Kidney (tissue), 13 donors: ENCODE measurements at regions not wholly inside any gene's neighbourhood (a gene's known extent, or its start where the extent isn't known, plus 50 kb on each side); places are given as distances from the start of the nearest gene placed in this dataset.
"Not testable (repeated sequence)": the region's sequence is repeated elsewhere in the genome, so short reads cannot be mapped to it uniquely, and the experiment has no call there.

Source experiments
- DNase-seq, 5 donors: peaks; one replicate each; pipeline ENCODE4 v3.0.0-alpha.2; 2013 to 2020
- FAIRE-seq: peaks from 2 replicates; lab custom pipeline; 2012; peaks lifted over from hg19 to GRCh38; lab: Jason Lieb, UNC
- H3K27ac ChIP-seq, 2 donors: one replicate each; pipeline ENCODE4 v1.7.0; 2013; ENCODE audit warnings: low read depth in 2 of 2, low read length in 2 of 2, inconsistent platforms in 1 of 2
- H3K27me3 ChIP-seq: one replicate; pipeline ENCODE4 v1.7.1; 2013; ENCODE audit warnings: low read length, inconsistent platforms; ENCODE audit not compliant: control insufficient read depth, insufficient read depth
- H3K36me3 ChIP-seq, 3 donors: one replicate each; pipeline versions ENCODE4 v1.7.0 to v1.7.1; 2013; ENCODE audit warnings: low read length in 3 of 3, control low read depth in 1 of 3, inconsistent platforms in 1 of 3; ENCODE audit not compliant: insufficient read depth in 3 of 3, control insufficient read depth in 2 of 3
- H3K4me1 ChIP-seq, 3 donors: one replicate each; pipeline versions ENCODE4 v1.7.0 to v1.7.1; 2013; ENCODE audit warnings: low read length in 3 of 3, inconsistent platforms in 1 of 3, low read depth in 1 of 3; ENCODE audit not compliant: control insufficient read depth in 2 of 3, insufficient read depth in 2 of 3
- H3K4me3 ChIP-seq, 3 donors: one replicate each; pipeline versions ENCODE4 v1.7.0 to v1.8.1; 2013; ENCODE audit warnings: low read length in 3 of 3, control low read depth in 1 of 3, inconsistent platforms in 1 of 3
- H3K9ac ChIP-seq, 3 donors: one replicate each; pipeline versions ENCODE4 v1.7.0 to v1.7.1; 2013; ENCODE audit warnings: low read length in 3 of 3, control low read depth in 1 of 3, inconsistent platforms in 1 of 3
- H3K9me3 ChIP-seq, 3 donors: one replicate each; pipeline versions ENCODE4 v1.7.0 to v1.7.1; 2013; ENCODE audit warnings: low read length in 3 of 3, control low read depth in 1 of 3, inconsistent platforms in 1 of 3; ENCODE audit not compliant: control insufficient read depth in 2 of 3, insufficient read depth in 1 of 3
- intact Hi-C: fragments of 100-400 bp; cut with DNase I; formaldehyde crosslinking; loops from one replicate; pipeline ENCODE4 v1.11.1; 2022
- TF ChIP-seq, protein P1 (sequence below): IDR thresholded peaks from 3 replicates; pipeline ENCODE4 v1.5.1; 2012; ENCODE audit warnings: mild to moderate bottlenecking, moderate library complexity, borderline replicate concordance; ENCODE audit not compliant: insufficient read depth; ENCODE audit errors: extremely low read depth
- donor health status: control.
- donor health status: control.
- donor health status: control.
- donor health status: control.
- donor health status: control.
- donor health status: DM: yes; HTN: yes; CAD: no.
- donor health status: Normal renal cell carcinoma (clear cell type).

DNA sequence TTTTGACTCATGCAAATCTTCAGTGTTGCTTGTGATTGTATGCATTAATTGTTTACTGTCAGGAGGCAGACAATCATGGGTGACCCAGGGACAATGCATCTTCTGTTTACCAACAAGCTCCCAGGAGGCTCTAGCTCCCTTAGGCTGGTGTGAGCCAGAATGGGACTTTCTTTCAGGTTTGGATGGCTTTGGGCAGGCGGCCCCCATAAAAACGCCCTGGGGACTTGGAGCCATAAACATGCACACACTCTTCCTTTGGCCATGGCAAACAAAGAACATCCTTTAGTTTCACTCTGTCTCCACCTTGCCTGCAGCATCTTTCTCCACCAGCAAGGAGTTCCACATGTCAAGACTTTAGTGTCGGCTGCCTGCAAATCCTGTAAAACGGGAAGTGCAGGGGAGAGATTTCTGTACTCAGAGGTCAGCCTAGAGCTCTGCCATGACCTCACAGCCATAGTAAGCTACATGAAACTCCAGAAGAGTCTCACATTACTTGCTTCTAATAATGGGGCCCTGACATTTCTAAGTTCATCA, 127.6 kb downstream of the MAP3K7 start:
- Histone ChIP-seq H3K4me1 (no peaks in the 10 kb centered on the region), H3K4me3 (no peak overlapping the region), H3K27ac (no peak overlapping the region), H3K9me3 (no peaks in the 10 kb centered on the region), H3K9ac (no peak overlapping the region), H3K27me3 (no peaks in the 10 kb centered on the region), H3K36me3 (no peaks in the 10 kb centered on the region)
- intact Hi-C loops, result no loop called here
- TF ChIP-seq, protein P1, sequence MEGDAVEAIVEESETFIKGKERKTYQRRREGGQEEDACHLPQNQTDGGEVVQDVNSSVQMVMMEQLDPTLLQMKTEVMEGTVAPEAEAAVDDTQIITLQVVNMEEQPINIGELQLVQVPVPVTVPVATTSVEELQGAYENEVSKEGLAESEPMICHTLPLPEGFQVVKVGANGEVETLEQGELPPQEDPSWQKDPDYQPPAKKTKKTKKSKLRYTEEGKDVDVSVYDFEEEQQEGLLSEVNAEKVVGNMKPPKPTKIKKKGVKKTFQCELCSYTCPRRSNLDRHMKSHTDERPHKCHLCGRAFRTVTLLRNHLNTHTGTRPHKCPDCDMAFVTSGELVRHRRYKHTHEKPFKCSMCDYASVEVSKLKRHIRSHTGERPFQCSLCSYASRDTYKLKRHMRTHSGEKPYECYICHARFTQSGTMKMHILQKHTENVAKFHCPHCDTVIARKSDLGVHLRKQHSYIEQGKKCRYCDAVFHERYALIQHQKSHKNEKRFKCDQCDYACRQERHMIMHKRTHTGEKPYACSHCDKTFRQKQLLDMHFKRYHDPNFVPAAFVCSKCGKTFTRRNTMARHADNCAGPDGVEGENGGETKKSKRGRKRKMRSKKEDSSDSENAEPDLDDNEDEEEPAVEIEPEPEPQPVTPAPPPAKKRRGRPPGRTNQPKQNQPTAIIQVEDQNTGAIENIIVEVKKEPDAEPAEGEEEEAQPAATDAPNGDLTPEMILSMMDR, result no peak
- FAIRE-seq, result no peak
- DNase-seq, result no peak

DNA sequence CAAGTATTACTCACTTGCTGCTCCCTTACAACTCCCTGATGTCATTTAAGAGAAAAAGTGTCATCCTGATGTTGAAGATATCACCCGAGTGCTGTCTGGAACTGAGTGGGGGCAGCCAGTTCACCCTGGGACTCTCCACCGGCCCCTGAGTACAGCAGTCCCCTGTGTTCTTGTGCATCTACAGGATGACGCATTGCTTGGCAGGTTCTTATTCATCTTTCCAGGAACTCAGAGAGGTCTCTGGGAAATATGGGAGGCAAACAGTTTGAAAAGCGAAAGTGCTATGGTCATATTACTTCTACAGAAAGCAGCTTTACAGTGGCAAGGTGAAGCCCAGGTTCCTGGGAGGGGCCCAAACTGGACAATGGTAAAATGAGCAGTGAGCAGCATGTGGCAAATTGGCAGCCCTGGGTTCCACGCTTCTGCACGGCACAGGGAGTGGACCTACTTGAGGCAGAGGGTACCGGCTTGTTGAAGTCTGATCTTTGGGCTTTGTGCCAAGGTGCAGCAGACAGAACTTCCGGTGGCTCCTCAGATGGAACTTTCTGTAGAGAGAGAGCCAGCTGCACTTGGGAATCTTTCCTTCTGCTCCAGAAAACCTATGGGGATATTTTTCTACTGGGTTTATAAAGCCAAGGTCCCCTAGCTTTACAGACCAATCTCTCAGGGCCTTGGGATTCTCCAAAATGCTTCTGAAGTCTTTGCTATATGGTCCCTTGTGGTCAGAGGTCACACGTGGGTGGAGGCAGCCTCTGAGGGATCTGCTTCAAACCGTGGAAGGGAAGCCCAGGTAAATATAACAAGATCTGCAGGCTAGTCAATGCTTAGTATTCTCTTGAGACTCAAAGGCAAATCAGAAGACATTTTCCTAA, 128.3 kb downstream of the MAP3K7 start:
- intact Hi-C loops, result no loop called here
- Histone ChIP-seq H3K27ac (no peak overlapping the region), H3K9me3 (no peaks in the 10 kb centered on the region), H3K4me3 (no peak overlapping the region), H3K4me1 (no peaks in the 10 kb centered on the region), H3K9ac (no peak overlapping the region), H3K36me3 (no peaks in the 10 kb centered on the region), H3K27me3 (no peaks in the 10 kb centered on the region)
- TF ChIP-seq, protein P1, result no peak
- DNase-seq, result no peak
- FAIRE-seq, result no peak

DNA sequence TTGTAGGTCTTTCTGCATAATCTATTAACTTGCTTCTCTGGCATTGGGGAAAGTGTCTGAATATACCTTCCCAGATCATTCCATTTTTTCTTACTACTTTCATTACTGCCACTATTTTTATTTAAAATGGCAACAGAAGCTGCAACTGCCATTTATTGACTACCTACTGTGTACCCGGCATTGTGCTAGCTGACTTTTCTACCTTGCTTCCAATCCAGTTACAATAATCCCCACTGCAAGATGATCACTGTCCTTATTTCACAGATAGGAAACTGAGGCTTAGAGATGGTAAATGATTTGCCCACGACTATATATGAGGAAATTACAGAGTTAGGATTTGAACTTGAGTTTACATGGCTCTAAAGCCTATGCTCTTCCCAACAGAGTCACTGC, 129.0 kb downstream of the MAP3K7 start:
- Histone ChIP-seq H3K27ac (no peak overlapping the region), H3K9me3 (no peaks in the 10 kb centered on the region), H3K9ac (no peak overlapping the region), H3K4me1 (no peaks in the 10 kb centered on the region), H3K4me3 (no peak overlapping the region), H3K27me3 (no peaks in the 10 kb centered on the region), H3K36me3 (no peaks in the 10 kb centered on the region)
- intact Hi-C loops, result no loop called here
- FAIRE-seq (no peak), DNase-seq (no peak)
- TF ChIP-seq, protein P1, result no peak

DNA sequence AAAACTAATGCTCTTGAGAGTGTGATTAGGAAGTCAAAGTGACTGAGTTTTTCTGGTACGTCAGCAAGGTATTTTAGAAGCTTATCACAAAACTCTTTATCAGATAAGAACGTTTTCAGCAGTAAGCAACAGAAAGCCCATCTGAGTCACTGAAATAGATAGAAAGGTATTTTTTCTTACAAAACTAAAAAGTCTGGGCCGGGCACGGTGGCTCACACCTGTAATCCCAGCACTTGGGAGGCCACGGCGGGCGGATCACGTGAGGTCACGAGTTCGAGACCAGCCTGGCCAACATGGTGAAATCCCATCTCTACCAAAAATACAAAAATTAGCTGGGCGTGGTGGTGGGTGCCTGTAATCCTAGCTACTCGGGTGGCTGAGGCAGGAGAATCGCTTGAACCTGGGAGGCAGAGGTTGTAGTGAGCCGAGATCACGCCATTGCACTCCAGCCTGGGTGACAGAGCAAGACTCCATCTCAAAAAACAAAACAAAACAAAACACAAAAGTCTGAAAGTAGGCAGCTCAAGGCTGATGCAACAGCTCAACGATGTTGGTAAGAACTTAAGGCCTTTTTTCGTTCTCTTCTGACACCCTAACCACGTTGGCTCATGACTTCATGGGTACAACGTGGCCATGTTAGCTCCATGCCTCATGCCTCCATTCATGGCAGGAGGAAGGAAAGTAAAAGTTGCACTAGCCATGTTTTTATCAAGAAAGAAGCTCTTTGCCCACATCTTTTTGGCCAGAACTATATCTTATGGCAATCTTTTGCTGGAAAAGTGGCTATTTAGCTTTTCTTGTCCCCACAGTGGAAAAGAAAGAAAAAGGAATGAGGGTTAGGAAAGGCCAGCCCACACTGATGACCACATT, 129.6 kb downstream of the MAP3K7 start:
- H3K9me3 ChIP-seq, DNase-seq, H3K36me3 ChIP-seq, intact Hi-C loops, H3K27ac ChIP-seq, FAIRE-seq, H3K4me3 ChIP-seq, H3K9ac ChIP-seq, H3K4me1 ChIP-seq, H3K27me3 ChIP-seq: not testable (repeated sequence)
